Eye (tissue), 1 donor: ENCODE measurements at regions not wholly inside any gene's neighbourhood (a gene's known extent, or its start where the extent isn't known, plus 50 kb on each side); places are given as distances from the start of the nearest gene placed in this dataset.
"Not testable (repeated sequence)": the region's sequence is repeated elsewhere in the genome, so short reads cannot be mapped to it uniquely, and the experiment has no call there.

Source experiments
- DNase-seq: peaks from one replicate; pipeline ENCODE4 v3.0.0-alpha.2; 2015

GRCh38 chr2:118374974-118375755 lies 286.9 kb downstream of the INSIG2 start:
- DNase-seq = no peak

- peak; percentile 64 for DNase-seq
Observed at GRCh38 chr2:118372886-118373830, 284.9 kb downstream of the INSIG2 start.

DNA sequence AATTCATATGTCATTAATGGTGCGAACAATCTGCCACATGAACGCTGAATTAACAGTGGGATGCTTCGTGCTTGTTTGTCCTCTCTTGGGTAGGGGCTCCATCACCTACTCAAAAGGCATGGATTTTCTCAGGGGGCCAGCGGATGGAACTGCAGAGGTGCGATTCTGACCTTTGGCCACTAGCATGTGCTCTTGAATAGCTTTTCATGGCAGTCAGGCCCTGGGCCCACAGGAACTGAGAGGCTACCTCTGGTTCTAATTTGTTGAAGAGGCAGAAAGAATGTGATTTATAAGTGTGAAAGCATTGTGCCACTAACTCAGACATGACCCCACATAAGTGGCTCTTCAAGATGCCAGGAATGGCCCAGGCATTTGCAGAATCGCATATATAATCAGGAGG lies 283.2 kb downstream of the INSIG2 start:
- peak; percentile 68 for DNase-seq

DNA sequence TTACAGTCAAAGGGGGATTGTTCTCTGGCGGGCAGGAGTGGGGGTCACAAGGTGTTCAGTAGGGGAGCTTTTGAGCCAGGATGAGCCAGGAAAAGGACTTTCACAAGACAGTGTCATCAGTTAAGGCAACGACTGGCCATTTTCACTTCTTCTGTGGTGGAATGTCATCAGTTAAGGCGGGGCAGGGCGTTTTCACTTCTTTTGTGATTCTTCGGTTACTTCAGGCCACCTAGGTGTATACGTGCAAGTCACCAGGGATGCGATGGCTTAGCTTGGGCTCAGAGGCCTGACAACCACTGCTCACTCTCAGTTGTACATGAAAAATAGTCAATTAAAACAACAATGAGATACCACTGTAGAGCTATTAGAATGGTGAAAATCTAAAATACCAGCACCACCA lies 281.2 kb downstream of the INSIG2 start:
- not testable (repeated sequence) for DNase-seq

DNA sequence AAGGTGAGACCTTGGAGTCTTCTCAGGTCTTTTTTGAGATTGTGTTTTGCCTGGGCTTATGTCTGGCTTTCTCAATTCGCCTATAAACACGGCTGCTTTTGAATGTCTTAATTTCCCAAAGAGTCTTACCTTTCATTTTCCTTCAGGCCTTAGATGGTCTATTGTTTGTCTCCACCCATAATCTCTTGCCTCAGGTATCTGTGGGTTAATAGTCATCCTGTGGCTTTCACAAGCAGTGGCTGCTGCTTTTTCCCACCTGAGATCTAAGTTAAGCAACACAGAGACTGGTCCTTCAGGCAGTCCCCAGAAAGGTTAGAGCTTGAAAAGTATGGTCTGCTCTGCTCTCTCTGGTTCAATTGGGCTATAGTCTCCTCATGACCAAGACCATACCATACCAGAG lies 275.3 kb downstream of the INSIG2 start:
- no peak for DNase-seq

GRCh38 chr2:118356051-118356450 lies 267.8 kb downstream of the INSIG2 start:
- DNase-seq = no peak

DNA sequence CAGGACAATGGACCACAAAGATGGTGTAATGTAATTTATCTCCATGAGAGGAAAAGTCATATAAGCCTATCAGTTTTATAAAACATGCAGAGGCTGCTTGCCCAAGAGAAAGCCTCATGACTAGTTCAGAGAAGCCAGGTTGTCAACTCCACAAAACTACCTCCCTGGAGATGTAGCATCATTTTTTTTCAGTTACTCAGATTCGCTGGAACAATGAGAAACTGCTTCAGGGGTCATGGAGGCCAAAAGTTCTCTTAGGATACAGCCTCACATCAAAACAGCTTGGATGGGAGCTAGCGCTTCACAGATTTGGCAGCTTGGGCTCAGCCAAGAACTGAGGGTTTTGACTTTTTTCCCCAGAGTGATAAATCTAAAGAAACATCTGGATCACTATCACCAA lies 263.5 kb downstream of the INSIG2 start:
- no peak for DNase-seq

GRCh38 chr2:118350621-118351020 lies 262.4 kb downstream of the INSIG2 start:
- DNase-seq = no peak

- no peak for DNase-seq
Observed at GRCh38 chr2:118349365-118349764, 261.1 kb downstream of the INSIG2 start.

GRCh38 chr2:118348380-118349034 lies 260.2 kb downstream of the INSIG2 start:
- DNase-seq = no peak

DNA sequence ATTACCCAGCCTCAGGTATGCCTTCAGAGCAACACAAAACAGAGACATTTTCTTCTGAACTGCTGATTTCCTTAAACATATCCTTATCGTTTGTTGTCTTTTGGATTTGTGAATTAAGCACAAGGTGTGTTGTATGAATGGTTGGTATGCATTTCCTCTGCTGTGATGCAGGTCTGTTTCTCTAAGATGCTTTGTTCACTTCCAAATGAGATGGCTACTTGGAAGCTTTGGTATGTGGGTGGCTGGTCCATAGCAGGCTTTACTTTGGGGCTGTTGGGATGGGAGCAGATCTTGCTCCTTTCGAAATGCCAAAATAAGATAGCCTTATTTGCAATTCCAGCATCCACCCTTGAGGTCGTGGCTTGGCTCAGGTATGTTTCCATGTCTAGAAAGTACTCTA lies 257.2 kb downstream of the INSIG2 start:
- no peak for DNase-seq

DNA sequence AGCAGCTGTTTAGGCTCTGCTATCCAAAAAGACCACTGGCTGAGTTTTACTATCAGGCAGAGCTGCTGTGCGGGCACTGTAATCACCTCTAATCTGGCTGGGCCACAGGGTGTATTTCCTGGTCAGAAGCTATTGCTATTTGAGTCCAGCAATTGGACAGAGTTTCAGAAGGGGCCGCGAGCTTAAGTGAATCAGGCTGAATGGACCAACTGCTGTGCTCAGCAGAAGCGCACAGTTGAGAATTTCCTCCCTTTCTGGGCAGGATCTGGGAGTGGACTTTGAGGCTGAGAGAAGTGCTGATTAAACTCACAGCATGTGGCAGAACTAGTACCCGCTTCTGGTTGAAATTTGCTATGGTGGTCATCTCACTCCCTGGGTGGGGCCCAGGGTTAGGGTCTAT lies 251.8 kb downstream of the INSIG2 start:
- DNase-seq = no peak

- DNase-seq = no peak
Observed at GRCh38 chr2:118339386-118339785, 251.1 kb downstream of the INSIG2 start.

- no peak for DNase-seq
Observed at GRCh38 chr2:118333664-118334063, 245.4 kb downstream of the INSIG2 start.

- no peak for DNase-seq
Observed at GRCh38 chr2:118325321-118325955, 237.2 kb downstream of the INSIG2 start.

DNA sequence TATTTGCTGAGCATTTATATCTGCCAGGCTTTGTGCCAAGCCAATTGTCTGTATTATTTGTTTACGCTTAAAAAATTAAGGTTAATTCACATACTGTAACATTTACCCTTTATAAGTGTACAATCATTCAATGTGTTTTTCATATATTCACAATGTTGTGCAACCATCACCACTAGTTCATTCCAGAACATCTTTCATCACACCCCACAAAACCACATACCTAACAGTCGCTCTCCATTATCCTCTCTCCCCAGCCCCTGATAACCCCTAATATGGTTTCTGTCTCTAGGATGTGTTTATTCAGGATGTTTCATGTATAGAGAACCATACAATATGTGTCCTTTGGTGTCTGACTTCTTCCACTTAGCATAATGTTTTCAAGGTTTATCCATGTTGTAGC lies 234.1 kb downstream of the INSIG2 start:
- no peak for DNase-seq

GRCh38 chr2:118321432-118322105 lies 233.3 kb downstream of the INSIG2 start:
- DNase-seq = no peak

DNA sequence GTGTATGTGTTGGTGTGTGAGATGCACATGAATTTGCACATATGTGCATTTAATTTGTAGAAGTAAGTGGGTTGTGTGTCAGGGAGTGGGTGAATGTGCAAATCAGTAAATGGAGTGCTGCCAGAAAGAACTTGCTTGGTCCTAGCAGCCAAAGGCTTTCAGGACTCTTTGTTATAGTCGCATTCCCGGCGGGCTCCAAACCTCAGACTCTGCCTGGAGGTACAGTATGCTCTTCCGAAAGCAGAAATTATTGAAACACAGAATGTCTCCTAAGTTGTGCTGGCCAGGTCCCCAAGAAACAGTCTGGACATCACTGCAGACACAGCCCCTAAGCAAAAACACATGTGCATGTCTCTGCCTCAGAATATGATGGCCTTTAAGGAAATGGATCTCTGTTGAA lies 232.4 kb downstream of the INSIG2 start:
- DNase-seq = no peak

GRCh38 chr2:118320196-118320595 lies 231.9 kb downstream of the INSIG2 start:
- DNase-seq = no peak

DNA sequence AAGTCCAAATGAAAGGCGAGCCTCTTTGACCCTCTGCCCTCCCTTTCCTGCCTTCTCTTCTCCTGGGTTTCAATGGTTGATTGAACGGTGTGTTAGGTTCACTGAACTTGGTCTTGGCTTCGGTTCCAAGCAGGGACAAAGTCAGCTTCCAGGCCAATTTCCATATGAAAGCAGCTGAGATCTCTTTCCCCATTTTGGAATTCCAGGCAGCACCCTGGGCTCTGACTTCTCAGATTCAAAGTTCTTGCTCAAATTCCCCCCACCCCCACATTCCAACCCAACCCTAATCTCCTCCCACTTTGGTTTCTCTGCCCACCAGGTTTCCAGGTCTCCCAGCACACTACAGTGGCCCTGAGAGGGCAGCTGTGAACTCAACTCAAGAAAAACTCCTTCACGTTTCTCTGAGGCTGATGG lies 231.0 kb downstream of the INSIG2 start:
- DNase-seq = no peak

DNA sequence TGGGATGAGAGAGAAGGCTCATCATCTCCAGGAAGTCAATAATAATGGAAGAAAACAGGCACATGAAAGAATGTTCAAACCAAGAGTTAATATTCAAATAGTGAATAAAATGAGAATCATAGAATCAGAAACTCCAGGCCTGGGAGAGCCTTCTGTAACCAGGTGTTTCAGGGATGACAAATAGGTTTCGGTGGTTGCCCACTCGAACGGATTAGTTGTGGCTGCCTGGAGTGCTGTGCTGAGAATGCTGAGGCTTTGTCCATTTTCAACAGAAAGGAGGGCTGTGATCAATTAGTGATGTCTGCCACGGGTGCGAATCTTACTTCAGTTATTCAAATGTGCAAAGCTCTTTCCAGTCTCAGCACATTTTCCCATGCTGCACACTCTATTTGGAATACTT lies 227.3 kb downstream of the INSIG2 start:
- DNase-seq = no peak
